Fibroblast of peridontal ligament (primary cell): ENCODE measurements at regions not wholly inside any gene's neighbourhood (a gene's known extent, or its start where the extent isn't known, plus 50 kb on each side); places are given as distances from the start of the nearest gene placed in this dataset.

Experiments
- DNase-seq: peaks from one replicate; pipeline ENCODE4 v3.0.0-alpha.2; 2010; ENCODE audit errors: extremely low read depth

DNA sequence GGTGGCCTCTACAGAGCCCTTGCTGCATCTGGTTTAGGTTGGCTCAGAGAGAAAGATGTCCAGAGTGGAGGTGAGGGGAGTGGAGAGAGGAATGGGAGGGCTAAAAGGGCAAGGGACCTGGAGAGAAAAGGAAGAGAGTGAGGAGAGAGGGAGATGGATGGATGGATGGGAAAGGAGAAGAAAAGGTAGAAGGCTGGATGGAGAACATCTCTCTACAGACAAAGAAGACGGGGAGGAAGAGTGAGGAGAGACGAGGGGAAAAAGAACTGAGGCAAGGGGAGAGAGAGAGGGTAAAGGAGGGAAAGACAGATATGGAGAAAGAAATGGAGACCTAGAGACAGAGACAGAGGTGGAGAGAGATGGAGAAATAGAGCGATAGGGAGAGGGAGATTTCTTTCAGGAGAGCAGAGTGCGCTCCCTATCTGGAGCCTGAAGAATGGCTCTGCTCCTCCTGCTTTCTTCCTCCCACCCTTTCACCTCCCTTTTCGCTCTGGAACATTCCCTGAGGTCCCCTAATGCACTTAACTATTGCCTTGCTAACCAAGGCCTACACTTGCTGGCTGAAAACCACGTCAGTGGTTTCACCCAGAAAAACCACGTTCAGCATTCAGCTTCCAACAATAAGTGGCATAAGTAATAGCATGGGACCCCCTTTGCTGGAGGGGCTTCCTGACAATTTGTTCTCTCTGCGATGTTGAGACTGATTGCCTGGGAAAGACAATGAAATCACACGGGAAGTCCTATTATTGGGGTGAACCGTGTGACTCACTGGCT lies 286.3 kb downstream of the CDH26 start:
- DNase-seq = no peak

DNA sequence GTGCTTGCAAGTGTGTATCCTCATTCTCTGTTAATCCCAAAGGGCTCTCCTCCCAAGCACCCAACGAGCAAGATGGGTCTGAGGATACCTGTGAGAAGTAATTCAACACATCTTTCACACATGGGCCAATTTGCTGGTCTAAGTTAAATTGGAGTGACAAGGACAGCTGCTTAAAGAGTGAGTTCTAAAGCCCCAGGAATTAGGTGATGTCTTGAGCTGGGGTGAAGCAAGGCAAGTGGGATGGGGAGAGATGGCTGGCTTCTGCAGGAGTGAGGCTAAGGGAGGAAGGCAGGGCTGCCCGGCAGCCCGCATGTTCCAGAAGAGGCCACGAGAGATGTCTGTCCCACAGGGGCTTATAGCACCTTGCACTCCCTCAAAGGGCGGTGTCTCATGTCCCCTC lies 288.5 kb downstream of the CDH26 start:
- no peak for DNase-seq

DNA sequence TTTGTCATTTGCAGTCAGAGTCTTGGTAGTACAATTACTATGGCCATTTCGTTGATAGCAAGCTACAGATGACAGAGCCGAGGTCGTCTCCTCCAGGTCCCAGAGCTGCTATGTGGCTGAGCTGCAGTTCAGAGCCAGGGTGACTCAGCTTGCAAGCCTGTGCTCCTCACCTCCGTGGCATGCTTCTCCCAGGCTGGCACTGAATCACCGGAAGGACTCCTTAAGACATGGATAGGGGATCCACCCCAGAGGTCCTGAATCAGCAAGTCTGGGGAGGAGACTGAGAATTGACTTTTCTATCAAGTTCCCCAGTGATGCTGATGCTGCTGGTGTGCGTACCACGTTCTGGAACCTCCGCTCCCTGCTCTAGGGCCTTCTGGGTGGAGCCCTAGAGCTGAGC lies 291.2 kb downstream of the CDH26 start:
- DNase-seq = peak; percentile 54

DNA sequence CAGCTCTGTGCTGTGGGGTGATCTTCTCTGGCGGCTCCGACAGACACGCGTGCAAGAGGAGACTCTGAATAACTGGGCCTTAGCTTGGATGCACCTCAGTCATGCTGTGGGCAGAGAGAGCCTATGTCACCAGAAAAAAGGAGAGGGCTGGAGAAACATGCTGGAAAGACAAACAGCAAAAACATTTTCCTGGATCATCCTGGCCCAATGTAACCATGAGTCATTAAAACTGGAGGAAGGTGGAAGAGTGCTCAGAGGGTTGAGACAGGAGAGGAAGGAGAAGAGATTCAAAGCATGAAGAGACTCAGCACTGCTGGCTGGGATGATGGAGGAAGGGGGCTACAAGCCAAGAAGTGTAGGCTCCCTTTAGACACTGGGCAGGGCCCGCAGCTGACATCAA lies 292.0 kb downstream of the CDH26 start:
- no peak for DNase-seq

DNA sequence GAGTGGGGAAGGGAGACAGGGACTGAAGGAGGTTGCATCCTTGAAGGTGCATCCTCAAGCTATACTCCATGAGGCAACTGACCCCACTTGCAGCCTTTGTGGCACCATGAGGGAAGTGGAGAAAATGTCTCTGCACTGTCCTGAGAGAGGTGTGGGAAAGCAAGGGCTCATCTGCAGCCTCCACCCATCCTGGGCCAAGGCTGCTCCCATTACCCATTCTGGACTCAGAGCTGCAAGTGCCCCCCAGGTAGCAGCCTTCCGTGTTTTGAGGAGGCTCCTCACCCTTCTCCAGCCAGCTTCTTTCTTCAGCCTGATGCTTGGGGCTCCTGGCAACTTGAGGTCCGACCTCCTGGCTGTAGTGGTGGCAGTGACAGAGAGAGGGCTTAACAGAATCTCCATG lies 294.6 kb downstream of the CDH26 start:
- no peak for DNase-seq

DNA sequence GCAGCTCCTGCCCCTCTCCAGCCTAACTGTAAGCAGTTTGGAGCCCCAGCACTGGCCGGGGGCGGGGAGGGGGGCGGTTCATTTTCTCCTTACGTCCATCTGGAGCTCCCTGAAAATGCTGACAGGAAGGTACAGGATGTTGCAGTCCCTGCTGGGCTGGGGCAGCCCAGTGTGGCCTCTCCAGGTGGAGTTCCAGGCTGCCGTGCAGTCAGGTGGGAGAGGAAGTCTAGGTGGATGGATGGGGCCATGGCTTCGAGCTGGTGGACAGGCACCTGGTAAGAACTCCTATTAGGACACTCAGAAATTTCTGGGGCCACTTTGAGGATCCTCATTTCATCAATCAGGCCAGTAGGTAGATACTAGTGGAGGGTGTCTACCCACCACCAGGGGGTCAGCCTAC lies 295.2 kb downstream of the CDH26 start:
- DNase-seq = no peak

DNA sequence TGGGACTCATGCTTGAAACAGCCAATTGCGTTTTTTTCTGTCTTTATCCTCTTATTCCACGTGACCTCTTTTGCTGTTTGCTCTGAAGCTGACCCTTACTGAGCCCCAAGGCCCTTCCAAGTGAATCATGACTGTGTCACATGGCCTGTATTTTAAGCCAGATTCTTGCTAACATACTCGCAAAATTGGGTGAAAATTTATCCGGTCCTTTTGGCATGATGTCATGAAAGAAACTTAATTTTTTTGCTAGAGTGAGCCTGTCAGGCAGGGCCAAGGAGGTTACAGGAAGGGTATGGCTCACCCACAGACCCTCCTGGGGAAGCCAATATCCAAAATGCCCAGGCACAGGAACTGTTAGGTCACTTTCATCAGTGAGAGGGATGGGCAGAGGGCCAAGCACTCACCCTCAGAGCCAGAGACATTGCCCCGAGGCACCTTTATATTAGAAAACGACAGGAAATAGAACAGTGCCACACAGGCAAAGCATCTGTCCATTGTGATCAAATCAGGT lies 296.7 kb downstream of the CDH26 start:
- DNase-seq = peak; percentile 61

DNA sequence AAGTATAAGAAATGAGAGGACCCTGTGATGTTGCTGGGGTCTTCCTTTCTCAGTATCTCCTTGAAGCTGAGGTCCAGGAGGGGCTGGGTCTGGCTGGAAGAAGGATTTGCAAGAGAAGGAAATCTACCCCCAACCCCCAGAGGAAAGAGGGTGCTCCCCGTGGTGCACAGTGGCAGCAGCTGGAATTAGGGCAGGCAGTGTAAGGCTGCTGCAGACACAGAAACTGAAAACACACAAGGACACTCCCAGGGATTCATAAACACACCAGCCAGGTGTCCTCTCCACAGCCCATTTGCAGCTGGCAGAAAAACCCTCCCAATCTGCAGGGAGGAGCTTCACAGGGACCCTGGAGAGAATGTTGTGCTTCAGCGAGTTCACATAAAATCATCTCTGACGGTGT lies 297.2 kb downstream of the CDH26 start:
- DNase-seq = no peak

DNA sequence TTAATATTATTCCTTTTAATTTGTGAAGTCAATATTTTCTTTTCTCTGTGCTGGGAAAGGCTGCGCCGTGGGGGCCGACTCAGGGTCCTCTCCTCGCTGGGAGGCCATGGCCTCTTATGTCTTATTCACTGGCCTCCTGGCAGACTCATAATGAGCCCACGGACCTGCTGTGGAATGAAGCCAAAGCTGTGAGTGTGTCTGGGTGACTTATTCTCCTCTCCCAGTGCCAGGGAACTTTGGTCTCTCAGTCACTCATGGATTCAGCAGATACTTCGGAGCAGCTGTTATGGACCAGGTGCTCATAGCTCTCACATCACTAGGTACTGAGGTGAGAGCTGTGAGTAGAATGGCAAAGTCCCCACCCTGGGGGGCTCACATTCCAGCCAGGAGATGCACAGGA lies 297.6 kb downstream of the CDH26 start:
- DNase-seq = no peak

DNA sequence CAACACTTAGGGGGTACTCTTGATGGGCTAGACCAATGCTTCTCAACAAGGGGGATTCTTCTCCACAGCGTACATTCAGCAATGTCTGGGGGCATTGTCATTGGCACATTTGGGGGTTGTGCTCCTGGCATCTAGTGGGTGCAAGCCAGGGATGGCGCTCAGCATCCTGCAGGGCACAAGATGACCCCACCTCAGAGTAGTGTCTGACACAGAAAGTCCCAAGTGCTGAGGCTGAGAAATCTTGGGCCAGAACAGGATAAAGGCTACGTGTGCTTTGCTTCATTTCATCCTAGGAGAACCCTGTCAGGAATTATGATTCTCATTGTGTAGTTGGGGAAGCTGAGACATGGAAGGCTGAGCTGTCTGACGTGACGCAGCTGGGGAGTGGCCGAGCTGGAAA lies 298.6 kb downstream of the CDH26 start:
- DNase-seq = no peak

DNA sequence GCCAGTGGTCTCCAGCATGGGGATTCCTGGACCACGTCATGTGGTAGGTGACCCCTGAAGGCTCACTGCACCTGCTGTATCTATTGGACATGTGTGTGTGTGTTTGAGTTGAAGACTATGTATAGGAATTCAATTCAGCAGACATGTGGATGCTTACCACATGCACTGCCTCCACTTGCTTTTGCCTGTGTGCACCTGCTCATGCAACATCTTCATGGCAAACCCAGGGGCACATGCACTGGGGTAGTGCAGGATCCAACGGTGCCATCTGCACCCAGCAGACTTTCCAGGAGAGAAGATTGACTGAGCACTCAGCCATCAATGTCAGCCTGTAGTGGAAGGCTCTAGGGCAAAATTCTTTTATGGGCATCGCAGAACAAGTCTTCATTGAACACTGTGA lies 299.4 kb downstream of the CDH26 start:
- DNase-seq = no peak

DNA sequence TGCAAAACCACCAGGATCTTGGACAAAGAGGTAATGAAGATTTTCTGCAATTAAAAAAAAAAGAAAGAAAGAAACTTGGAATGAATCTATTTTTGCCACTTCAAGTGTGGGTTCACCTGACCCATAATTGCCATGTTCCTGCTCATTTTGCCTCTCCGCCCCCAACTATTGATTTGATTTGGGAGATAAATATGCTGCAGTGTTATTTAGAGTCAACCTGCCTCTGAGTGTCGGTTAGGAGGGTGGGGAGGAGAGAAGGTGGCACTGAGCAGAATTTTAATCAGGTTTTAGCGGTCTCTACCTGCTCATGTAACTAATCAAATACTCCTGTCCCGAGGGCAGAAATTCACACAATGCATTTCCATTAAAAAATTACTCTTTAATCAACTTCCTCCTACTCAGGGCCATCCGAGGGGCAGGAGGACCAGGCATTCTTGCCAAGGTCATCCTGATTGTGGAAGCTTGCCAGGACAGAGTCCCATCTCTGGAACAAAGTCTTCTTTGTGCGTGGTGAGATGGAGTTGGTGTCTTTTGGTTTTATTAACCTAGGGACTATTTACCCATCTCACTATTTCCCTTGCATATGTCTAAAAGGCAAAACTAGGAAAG lies 300.1 kb downstream of the CDH26 start:
- DNase-seq = no peak

DNA sequence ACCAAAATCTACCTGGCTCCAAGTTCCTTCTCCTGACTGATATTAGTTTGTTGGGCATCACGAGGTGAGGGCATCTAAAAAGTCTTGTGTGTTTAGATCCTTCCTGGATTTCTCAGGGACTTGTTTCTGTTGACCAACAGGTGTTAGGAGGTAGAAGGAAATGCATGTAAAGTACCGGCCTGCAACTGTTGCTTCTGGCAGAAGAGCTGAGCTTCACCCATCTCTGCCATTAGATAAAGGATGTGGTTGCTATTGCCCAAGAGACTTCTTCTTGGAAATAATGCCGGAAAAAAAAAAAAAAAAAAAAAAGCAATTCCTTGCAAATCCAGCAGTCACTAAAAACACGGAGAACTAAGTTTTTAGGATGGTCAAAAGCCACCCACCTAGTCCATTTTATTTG lies 303.1 kb downstream of the CDH26 start:
- no peak for DNase-seq

DNA sequence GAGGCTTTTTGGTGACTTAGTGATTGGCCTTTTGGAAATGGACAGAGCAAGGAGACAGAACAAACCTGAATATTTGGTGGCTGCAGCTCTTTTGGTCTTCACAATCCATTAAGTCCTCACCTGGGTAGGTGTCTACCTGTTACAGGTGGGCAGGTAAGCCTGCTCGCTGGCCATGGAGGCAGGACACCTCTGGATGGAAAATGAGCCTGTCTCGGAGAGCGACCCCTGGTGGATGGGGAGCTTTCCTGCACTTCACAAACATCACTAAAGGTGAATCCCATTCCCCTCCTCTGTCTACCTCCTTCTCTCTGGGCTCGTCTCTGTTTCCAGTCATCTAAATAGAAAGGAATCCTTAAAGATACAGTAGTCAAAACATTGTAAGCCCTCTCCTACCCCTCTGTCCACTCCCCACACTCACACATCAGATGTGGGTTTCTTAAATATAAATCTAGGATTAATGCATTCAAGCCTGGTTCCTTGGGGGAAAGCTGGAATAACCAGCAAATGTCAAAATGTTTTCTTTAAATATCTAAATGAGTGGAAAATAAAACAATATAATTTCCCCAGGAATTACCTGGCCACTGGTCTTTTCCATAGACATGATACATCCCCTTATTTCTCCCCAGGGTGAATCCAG lies 304.9 kb downstream of the CDH26 start:
- no peak for DNase-seq

DNA sequence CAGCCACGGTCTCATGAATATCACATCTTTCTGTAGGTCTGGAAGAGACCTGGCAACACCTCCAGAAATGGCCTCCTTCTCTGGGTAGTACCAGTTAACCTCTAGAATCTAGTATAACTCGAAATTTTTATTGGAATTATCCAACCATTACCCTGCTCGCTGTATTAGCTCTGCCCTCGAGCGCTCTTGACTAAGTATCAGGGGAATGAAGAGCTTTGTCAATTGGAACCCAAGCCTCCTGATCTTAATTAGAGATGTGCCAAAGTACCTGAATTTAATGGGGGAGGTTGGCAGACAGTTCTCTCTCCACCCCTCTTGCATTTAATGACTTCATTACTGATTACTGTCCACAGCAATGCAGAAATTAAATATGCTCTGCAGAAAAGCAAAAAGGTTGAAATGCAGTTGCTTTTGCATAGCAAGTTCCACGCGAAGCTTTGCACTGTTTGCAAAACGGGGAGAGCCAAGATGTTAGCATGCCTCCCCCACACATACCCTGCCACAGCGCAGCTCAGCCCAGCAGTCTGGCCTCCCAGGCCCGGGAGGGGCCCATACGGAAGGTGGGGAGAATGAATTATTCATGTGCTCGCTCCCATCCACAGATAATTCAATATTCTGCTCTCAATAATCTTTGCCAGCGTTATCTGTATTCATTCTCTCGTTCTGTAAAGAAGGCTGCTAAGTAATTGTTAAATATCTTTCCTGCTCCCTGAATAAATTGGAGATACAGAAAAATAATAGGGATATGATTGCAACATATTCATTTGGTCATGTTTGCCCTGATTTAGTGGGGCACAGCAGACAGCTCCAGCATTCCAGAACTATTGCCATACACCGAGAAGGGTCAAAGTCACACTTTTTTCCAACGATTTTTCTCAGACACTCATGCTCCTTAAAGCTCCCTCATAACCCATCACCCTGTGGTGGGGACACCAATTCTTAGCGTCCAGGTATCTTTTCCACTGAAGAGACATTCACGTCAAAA lies 305.8 kb downstream of the CDH26 start:
- DNase-seq = no peak

DNA sequence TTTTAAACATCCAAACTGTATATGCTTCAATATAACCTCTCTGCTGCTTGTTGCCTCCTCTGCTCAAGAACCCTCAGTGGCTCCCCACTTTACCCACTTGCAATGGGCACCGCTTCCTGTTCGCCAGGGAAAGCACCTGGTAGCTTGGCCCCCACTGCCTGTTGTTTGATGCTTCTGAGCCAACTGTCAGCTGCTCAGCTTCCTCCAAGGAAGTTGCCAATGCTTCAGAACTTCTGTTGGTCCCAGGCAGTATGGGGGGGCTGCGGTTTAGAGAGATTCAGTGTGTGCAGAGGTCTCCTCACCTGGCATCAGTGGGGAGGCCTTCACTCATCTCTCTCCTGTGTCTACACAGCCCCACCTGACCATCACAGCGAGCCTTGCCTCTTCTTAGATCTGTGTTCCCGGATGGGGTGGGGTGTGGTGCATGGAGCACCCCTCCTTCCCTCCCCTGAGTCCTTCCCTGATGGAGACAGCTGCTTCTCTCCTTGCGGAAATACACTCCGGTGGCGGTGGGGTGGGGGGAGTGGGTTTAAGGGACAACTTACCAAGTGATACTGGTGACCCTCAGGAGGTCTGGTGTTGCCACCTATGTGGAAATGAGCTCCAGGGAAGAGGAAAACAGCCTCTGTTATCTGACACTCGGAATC lies 308.1 kb downstream of the CDH26 start:
- no peak for DNase-seq

DNA sequence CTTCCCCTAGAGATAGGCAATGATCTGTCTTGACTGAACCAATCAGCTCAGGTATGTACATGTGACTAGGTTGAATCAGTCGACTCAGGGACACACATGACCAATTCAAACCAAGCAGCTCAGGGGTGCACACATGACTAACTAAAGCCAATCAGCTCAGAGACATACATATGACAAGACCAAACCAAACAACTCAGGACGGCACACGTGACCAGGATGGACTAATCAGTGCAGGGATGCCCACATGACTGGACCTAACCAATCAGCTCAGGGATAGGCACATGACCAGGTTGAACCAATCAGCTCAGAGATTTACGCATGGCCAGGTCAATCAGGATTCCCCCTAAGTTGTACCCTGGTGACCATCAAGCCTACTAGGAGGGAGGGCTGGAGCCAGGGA lies 310.3 kb downstream of the CDH26 start:
- DNase-seq = no peak

DNA sequence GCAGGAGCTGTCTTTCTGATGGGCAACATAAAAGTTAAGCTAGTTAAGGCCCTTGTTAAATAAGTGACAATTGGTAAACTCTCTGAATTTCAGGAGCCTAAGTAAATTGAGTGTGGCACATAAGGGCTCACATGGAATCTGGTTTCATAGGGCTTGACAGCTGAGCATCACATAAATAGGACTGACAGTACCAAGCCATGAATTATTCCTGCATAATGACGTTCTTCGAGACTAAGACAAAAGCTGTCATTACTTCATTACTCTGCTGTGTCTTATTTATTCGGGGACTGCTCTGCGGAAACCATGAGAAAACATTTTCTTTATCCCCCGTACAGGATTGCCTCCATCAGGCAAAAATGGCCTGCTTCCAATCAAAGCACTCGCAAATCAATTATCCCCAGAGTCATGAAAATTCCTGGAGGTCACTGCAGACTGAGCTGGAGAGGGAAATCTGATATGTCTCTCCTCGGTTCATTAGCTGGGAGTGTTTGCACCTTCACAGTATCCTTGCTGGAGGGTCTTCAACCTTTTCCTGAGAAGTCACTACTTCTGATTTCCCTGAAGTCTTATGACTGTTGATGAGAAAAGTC lies 311.4 kb downstream of the CDH26 start:
- no peak for DNase-seq

DNA sequence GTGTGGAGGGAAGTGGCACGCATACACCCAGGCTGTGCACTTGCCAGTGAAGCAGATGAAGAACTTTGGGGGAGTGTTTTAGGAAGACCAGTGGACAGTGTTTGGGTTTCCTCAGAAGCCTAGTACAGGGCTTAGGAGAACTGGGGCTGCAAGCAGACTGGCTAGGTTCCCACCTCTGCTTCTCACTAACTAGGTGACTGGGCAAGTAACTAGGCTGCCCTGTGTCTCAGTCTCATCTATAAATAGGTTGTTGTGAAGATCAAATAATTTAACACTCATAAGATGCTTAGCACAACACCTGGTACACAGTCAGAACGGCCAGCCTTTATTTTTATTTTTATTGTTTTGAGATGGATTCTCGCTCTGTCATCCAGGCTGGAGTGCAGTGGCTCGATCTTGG lies 312.1 kb downstream of the CDH26 start:
- no peak for DNase-seq

DNA sequence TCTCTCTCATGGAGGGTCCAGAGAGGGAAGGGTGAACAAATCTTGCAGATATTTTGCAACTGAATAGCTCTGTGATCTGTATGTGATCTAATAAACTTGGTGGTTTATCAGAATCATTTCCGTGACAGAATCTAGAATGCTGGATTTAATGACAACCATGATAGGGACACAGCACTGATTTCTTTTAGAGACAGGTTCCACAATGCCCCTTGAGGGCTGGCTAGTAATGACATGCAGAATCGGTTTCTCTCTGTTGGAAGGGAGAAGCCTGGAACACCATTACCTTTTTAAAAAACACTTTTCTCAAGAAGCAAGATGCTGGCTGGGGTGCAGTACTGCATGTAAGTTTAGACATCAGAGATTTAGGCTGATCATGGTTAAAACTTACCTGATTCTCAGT lies 313.4 kb downstream of the CDH26 start:
- DNase-seq = no peak

DNA sequence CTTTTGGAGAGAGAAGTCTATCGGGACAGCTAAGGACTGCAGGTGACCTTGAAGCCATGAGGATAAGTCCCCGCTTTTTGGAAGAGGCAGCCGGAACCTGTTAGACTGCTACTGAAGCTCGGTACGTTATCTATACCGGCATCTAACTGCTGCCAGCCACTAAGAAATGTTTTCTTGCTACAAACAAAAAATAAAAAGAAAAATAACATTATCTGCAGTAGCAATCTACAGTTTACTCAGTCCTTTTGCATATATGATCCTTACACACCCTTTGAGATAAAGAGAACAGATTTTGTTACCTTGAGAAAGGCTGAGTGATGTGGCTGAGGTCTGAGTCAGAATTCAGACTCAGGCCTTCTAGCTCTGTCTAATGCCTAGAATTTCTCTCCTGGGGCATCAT lies 314.6 kb downstream of the CDH26 start:
- DNase-seq = no peak
